ENCODE measurements at regions not wholly inside any gene's neighbourhood (a gene's known extent, or its start where the extent isn't known, plus 50 kb on each side); places are given as distances from the start of the nearest gene placed in this dataset.
"Not testable (repeated sequence)": the region's sequence is repeated elsewhere in the genome, so short reads cannot be mapped to it uniquely, and the experiment has no call there.

GRCh38 chr4:17436047-17436749, 75.7 kb downstream of the QDPR start:
- not testable (repeated sequence) for DNase-seq

- no peak for DNase-seq
These were observed 78.1 kb downstream of the QDPR start for GRCh38 chr4:17433827-17434226.

- no peak for DNase-seq
These were observed 83.9 kb downstream of the QDPR start for GRCh38 chr4:17427991-17428390.

GRCh38 chr4:17426222-17426621, 85.7 kb downstream of the QDPR start:
- DNase-seq: no peak

- no peak for DNase-seq
These were observed 93.9 kb downstream of the QDPR start for GRCh38 chr4:17418010-17418409.

GRCh38 chr4:17414392-17414791, 97.5 kb downstream of the QDPR start:
- no peak for DNase-seq

- DNase-seq: no peak
These were observed 111.2 kb downstream of the QDPR start for GRCh38 chr4:17400686-17401085.

GRCh38 chr4:17398805-17399204, 113.1 kb downstream of the QDPR start:
- DNase-seq: no peak

- no peak for DNase-seq
These were observed 113.9 kb downstream of the QDPR start for GRCh38 chr4:17398035-17398434.

GRCh38 chr4:17397611-17398010, 114.3 kb downstream of the QDPR start:
- no peak for DNase-seq

GRCh38 chr4:17385403-17385802, 126.5 kb downstream of the QDPR start:
- peak; percentile 2 for DNase-seq

GRCh38 chr4:17380347-17380746, 131.5 kb downstream of the QDPR start:
- DNase-seq: no peak

GRCh38 chr4:17376205-17376604, 135.7 kb downstream of the QDPR start:
- DNase-seq: no peak

- DNase-seq: no peak
These were observed 138.2 kb downstream of the QDPR start for GRCh38 chr4:17373666-17374065.

GRCh38 chr4:17370818-17371217, 141.1 kb downstream of the QDPR start:
- DNase-seq: no peak

GRCh38 chr4:17368408-17368807, 143.5 kb downstream of the QDPR start:
- DNase-seq: no peak

GRCh38 chr4:17367201-17367600, 144.7 kb downstream of the QDPR start:
- no peak for DNase-seq

GRCh38 chr4:17366496-17366895, 145.4 kb downstream of the QDPR start:
- DNase-seq: no peak

- DNase-seq: no peak
These were observed 149.5 kb downstream of the QDPR start for GRCh38 chr4:17362430-17362829.

- no peak for DNase-seq
These were observed 153.6 kb downstream of the QDPR start for GRCh38 chr4:17358241-17358640.

GRCh38 chr4:17356926-17357325, 155.0 kb downstream of the QDPR start:
- DNase-seq: no peak

GRCh38 chr4:17352357-17352756, 159.5 kb downstream of the QDPR start:
- no peak for DNase-seq

GRCh38 chr4:17347445-17347844, 164.4 kb downstream of the QDPR start:
- DNase-seq: no peak

GRCh38 chr4:17339376-17339775, 172.5 kb downstream of the QDPR start:
- no peak for DNase-seq

- no peak for DNase-seq
These were observed 174.9 kb downstream of the QDPR start for GRCh38 chr4:17336986-17337385.
